GM18907 (cell line): ENCODE measurements at regions not wholly inside any gene's neighbourhood (a gene's known extent, or its start where the extent isn't known, plus 50 kb on each side); places are given as distances from the start of the nearest gene placed in this dataset.

ENCODE experiments used
- ATAC-seq: cut with Tn5 transposase; IDR thresholded peaks from one replicate; pipeline ENCODE4 v1.9.1; 2021; ENCODE audit warnings: mild to moderate bottlenecking, moderate library complexity; ENCODE audit not compliant: unreplicated experiment

DNA sequence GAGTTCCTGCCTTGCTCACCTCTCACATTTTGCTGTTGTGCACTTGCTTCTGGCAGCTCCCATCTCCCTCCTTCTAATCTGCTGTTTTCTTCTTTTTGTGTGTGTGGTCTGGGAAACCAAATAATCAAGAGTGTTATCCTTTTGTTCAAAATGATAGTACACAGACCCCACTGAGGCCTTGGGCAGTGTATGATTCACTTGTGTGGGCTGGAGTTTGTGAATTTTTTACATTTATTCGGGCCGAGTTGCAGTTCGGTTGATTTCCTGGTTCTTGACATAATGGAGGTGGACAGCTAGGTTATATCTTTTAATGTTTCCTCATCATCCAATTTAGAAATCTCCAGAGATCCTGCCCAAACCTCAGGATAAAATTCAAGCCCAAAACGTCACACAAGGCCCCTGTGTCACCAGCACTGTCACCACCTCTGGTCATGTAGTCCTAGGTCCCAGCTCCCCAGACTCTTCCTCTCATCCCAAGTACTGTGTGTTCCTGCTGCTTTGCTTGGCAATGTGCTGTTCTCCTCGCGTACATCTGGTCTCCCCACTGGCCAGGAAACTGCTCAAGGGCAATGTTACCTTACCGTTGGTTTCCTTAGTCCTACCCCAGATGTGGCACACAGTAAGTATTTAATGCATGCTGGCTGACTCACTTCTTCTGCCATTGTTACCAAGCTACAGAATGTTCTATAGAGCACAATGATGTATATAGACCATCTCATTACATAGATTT lies 55.7 kb upstream of the PHACTR2 start:
- no peak for ATAC-seq

DNA sequence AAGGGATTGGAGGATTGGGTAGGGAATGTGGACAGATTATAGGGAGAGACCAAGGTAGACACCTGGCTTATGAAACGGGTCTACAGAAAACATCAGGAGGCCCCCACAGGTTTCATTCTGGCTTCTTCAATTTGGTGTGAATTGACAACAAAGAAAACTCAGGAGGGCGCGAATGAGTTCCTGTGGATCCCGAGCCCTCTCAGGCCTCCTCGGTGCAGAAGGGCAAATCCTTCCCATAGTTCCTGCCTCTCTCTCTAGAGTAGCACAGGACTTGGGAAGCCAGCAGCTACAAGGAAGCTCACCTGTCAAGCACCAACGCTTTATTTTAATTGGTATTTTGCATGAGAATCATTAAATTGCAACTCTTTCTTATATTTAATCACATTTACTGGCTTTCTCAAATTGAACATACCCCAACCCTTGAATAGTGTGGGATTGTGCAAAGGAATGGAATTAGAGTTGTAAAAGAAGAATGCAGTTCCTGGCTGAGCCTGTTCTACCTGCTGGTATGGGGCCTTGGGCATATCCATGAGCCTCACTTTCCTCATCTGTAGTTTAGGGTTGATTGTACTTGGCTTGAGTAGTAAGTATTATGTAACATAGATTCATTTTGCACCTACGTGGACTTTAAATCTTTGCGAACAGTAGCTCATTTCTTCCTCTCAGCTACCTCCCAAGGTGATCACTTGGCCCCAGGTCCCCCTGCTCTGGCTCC lies 56.4 kb upstream of the PHACTR2 start:
- no peak for ATAC-seq

DNA sequence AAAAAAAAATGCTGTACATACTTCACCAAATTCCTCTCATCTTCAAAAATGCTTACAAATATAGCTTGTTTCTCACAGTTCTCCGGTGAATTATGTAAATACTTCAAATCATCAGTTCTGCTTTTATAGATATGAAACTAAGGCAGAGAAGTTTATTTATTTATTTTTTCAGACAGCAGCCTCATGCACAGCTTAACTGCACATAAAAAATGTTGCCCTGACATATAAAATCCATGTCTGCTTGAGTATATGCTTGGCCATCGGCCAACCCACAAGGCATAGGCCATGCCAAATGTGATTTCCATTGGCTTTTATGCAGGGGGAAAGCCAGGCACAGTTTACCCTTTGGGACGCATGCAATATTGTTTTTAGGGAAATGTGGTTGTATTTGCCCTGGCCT lies 57.3 kb upstream of the PHACTR2 start:
- no peak for ATAC-seq

DNA sequence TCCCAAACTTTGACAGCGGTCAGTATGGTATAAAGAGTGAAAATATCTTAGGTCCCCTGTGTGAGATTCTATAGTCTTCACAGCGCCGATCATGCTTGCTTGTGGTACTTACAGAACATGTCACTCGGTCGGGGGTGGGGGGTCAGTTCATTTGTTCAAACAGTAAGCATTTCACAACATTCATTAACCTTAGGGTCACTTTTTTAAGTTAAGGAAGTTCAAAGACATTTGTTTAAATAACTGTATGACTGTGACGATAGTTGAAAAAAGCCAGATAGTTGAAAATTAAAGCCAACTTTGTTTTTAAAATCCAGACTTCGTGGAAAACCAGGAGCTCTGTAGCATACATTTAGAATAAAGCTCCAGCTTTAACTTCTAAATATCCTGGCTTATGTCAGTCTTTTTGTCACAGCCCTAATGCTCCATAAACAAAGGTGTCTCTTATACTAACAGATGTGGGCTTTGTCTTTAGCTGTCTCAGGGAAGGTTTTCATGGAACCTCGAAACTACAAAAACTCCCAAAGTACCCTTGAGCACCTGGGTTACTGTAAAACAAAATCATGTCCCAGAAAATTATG lies 57.9 kb upstream of the PHACTR2 start:
- ATAC-seq = no peak

DNA sequence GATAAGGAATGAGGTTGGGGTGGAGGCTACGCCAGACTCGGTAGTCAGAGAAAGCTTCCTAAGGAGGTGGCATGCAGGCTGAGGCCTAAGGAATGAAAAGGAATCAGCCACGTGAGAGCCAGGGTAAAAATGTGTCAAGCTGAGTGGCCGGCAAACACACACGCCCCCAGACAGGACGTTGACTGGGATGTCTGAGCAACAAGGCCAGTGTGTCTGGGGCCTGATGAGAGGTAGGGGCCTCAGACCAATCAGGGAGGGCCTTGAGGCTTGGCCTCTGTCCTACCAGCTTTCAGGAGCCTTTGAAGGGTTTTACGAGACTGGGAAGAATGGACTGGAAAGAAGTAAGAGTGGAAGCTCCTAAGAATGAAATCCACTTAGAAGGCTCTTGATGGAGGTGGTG lies 61.0 kb upstream of the PHACTR2 start:
- ATAC-seq = no peak

DNA sequence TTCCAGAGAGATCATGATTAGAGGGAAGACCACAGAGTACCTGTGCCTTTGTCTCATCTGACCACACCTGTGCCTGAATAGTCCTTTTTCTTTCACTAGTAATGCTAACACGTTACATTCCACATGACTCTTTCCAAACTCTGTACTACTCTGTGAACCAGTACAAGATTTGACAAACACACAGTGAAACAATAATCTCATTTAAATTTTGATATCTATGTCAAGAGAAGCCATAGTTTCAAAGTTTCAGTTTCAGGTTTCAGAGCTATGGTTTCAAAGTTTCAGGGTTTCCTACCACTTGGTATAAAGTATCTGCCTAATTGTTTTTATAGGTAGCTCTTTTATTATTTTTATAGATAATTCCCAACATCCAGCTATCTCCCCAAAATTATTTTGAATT lies 62.0 kb upstream of the PHACTR2 start:
- peak; percentile 51 for ATAC-seq

DNA sequence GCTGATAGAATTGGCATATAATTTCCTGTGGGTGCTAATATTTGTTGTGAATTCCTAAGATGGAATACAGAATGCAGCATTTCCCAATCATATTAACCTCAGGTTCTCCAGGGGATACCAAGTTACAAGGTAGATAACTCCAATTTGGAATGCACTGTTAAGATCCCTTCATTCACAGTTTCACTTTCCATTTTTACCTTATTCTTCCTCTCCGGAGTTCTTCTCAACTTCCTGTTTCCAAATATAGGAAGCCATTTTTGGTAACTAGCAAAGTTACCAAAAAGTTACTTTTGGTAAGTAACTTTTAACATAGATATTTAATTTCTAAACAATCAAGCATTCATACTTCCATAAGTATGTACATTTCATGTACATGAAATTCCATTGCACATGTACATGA lies 63.5 kb upstream of the PHACTR2 start:
- ATAC-seq = no peak

DNA sequence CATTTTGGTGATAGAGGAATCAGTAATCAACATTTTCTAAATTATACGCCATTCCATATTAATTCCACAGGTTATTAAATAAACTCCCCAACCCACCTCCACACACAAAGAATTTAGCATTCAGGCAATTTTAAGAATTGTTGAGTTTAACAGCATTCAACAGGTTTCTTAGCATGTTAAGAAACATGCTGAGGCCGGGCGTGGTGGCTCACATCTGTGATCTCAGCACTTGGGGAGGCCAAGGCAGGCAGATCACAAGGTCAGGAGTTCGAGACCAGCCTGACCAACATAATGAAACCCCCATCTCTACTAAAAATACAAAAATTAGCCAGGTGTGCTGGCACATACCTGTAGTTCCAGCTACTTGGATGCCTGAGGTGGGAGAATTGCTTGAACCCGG lies 64.0 kb upstream of the PHACTR2 start:
- no peak for ATAC-seq

GRCh38 chr6:143612186-143612585 lies 65.6 kb upstream of the PHACTR2 start:
- no peak for ATAC-seq

DNA sequence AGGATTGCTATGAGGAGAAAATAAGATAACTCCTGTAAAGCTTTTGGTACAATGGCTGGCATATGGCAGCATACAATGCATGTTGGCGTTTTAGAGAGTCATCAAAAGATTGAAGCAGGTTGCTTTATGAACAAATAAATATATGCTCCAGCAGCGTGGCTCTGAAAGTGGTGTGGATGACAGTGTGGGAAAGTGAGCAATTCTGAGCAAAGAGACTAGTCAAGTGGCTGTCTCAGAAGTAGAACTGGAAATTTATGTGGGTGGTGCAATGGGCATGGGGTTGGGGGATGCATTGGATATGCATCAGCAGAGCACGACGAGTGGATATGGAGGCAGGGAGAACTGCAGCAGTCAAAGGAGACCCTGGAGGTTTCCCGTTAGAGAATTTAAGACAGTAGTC lies 66.2 kb upstream of the PHACTR2 start:
- ATAC-seq = no peak

DNA sequence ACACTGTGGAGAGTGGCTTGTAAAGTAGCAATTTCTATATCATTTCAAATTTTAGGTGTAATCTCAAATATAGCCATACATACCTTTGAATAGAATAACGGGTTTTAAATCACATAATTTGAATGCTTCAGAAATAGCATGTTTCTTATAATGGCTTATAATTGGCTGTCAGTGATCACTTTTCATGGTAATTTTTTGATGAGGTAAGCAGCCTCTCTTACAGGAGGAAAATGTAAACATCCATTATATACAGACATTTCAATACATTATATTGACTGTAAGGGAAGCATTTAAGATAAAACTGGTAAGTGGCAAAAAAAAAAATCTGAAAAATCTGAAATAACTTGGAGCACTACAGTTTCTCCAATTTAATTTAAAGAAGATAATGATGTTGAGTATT lies 67.8 kb upstream of the PHACTR2 start:
- no peak for ATAC-seq

DNA sequence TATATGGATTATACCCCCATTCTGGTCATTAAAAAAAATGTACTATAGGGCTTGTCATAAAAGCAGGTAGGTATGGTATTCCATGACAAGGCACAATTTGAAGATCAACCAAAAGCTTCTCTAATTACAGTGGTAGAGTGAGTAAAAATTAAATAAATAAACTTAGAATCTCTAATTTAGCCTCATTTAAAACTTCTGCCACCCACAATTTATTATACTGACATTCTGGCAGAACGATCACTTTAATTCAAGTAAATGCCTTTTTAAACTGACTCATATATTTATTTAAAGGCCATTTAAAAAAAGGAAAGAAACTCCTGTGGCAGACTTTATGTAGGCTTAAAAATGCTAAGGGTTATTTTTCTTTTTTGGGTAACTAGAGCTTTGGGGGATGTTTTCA lies 68.3 kb upstream of the PHACTR2 start:
- ATAC-seq = no peak

DNA sequence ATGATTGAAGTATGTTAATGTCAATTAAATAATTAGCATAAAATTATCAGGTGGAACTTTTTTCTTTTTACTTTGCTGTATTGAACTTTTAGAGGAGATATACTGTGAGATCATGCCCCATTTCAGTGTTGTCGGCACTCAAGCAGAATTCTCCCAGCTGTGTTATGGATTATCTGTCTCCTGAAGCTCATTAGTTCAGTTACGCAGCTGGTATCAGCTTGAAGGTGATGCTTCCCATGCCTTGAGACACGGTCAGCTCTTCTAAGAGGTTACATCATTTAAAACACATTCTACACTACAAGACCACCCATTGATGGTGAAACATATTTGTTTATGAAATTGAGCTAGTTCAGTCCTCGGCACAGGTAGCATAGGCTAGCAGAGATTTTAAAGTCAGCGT lies 68.9 kb upstream of the PHACTR2 start:
- no peak for ATAC-seq

- ATAC-seq = no peak
Observed at GRCh38 chr6:143607974-143608373, 69.8 kb upstream of the PHACTR2 start.

- no peak for ATAC-seq
Observed at GRCh38 chr6:143607168-143607567, 70.6 kb upstream of the PHACTR2 start.

DNA sequence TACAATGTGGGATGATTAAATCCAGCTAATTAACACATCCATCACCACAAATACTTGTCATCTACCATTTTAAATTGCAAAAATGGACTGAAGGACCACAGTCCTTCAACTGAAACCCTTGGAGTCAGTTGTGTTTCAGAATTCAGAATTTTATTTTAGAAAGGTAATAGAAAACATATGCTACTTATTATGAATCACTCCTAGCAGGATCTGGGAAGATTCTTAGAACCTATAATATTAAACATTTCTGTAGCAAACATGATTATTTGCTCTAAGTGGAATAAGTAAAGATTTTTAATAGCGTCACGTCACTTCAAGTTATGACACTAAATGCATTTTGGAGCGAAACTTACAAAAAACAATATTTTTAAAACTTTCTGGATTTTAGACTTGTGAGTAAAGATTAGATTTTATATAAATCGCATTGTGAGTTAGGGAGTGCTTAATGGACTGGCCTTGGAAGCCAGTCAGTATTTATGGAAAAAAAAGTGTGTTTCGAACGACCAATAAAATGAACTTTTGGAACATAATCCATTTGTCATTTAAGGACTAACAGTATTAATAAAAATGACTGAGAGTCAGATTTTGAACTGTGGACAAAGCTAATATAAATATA lies 71.8 kb upstream of the PHACTR2 start:
- ATAC-seq = no peak

GRCh38 chr6:143603455-143603854 lies 74.3 kb upstream of the PHACTR2 start:
- no peak for ATAC-seq

DNA sequence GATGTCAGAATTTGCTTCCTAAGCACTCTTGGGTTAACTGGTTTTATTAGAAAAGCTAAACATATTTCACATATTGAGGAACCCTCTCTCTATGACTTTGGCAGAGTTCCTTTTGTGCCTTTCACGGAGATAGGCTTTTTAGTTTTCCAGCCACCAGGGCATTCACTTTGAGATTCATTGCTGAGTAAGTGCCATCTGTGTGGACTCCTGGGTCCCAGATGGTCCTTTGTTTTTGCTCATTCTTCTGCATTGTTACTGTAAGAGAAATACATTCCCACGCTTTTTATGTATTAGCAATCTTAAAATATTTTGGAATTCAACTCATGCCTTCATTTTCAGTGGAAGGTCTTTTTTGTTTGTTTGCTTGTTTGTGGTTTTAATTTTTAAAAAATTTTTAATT lies 76.3 kb upstream of the PHACTR2 start:
- ATAC-seq = no peak

- no peak for ATAC-seq
Observed at GRCh38 chr6:143600821-143601220, 76.9 kb upstream of the PHACTR2 start.

GRCh38 chr6:143598466-143599080 lies 79.2 kb upstream of the PHACTR2 start:
- ATAC-seq = peak; percentile 65

GRCh38 chr6:143596866-143597265 lies 80.9 kb upstream of the PHACTR2 start:
- no peak for ATAC-seq
